ENCODE measurements at regions not wholly inside any gene's neighbourhood (a gene's known extent, or its start where the extent isn't known, plus 50 kb on each side); places are given as distances from the start of the nearest gene placed in this dataset.

- Histone ChIP-seq H2BK12ac (ENCODE audit: low read depth, low read length) (no peak overlapping the region), H2BK120ac (replicated peaks; ENCODE audit: low read depth, low read length) (no peak overlapping the region), H3K36me3 (ENCODE audit: control insufficient read depth in 2 of 4, insufficient read depth in 4 of 4, low read length in 3 of 4) (no peaks in the 10 kb centered on the region), H3K4me3 (ENCODE audit: extremely low read depth in 1 of 4, insufficient read depth in 2 of 4, low read depth in 3 of 4, low read length in 4 of 4) (no peak overlapping the region), H2AFZ (ENCODE audit: low read length) (no peak overlapping the region), H4K8ac (ENCODE audit: extremely low read depth, insufficient read depth, low read length) (no peak overlapping the region), H4K91ac (replicated peaks; ENCODE audit: insufficient read length, low read length) (no peak overlapping the region), H3K9me3 (ENCODE audit: insufficient read depth in 2 of 2, low read depth in 1 of 2, low read length in 1 of 2) (no peaks in the 10 kb centered on the region), H3K79me1 (ENCODE audit: low read depth, low read length) (no peaks in the 10 kb centered on the region), H3K4me1 (replicated peaks in 1 of 4; ENCODE audit: control insufficient read depth in 3 of 4, insufficient read depth in 4 of 4, low read length in 3 of 4) (no peaks in the 10 kb centered on the region), H3K79me2 (ENCODE audit: control insufficient read depth in 1 of 2, insufficient read depth in 2 of 2, low read length in 2 of 2) (no peaks in the 10 kb centered on the region), H2BK5ac (ENCODE audit: low read depth, low read length) (no peak overlapping the region), H3K4ac (replicated peaks; ENCODE audit: insufficient read length, low read depth, low read length) (no peak overlapping the region), H3K27ac (ENCODE audit: low read depth, low read length) (no peak overlapping the region), H3K23ac (ENCODE audit: insufficient read length) (no peak overlapping the region), H3K4me2 (ENCODE audit: insufficient read depth in 1 of 2, low read depth in 2 of 2, low read length in 2 of 2) (no peak overlapping the region), H4K5ac (ENCODE audit: insufficient read length, low read depth, low read length) (no peak overlapping the region), H3K56ac (replicated peaks; ENCODE audit: insufficient read length, low read depth, low read length) (no peak overlapping the region), H2BK15ac (ENCODE audit: low read length) (no peak overlapping the region), H3K18ac (ENCODE audit: extremely low read depth, low read length) (no peak overlapping the region), H4K20me1 (replicated peaks in 1 of 2; ENCODE audit: control insufficient read depth in 1 of 2, insufficient read depth in 2 of 2, low read length in 2 of 2) (no peaks in the 10 kb centered on the region), H2BK20ac (ENCODE audit: low read length) (no peak overlapping the region), H2AK5ac (ENCODE audit: low read depth, low read length) (no peak overlapping the region), H3K27me3 (replicated peaks in 1 of 4; ENCODE audit: control insufficient read depth in 3 of 4, extremely low read depth in 1 of 4, insufficient read depth in 3 of 4, low read length in 3 of 4) (no peaks in the 10 kb centered on the region), H3K14ac (ENCODE audit: insufficient read length) (no peak overlapping the region), H3K9ac (replicated peaks in 1 of 4; ENCODE audit: extremely low read depth in 1 of 4, low read depth in 3 of 4, low read length in 3 of 4) (no peak overlapping the region), H3K23me2 (ENCODE audit: low read depth, low read length) (no peaks in the 10 kb centered on the region)
- DNase-seq (ENCODE audit: low read depth in 1 of 2, low spot score in 2 of 2) (no peak), FAIRE-seq (no peak)
- 75% methylated on average over 1 of the region's 1 CpG; no CpG with 5 or more reads in 1 of the 2 experiments for WGBS, 2 experiments (ENCODE audit: extremely low coverage in 1 of 2, insufficient coverage in 1 of 2, insufficient read length in 1 of 2, insufficient replicate concordance in 2 of 2, low coverage in 1 of 2, low lambda C conversion rate in 2 of 2, missing lambda C conversion rate in 1 of 2)
- POLR2A ChIA-PET (ENCODE audit: partially characterized antibody): no interaction called here
- CTCF ChIA-PET (ENCODE audit: partially characterized antibody): interaction anchor here (0.7 kb wide), 1 partner anchor 17 kb away, joined by 3 read pairs; no protein-coding TSS in a partner anchor
- TF ChIP-seq CTBP2 (IDR thresholded peaks at IDR 0.05; ENCODE audit: borderline replicate concordance, insufficient read depth, insufficient read length, low read length) (no peak), SP2 (IDR thresholded peaks at IDR 0.05; ENCODE audit: low read length) (no peak), RAD21 (IDR thresholded peaks at IDR 0.05 in 1 of 2, conservative IDR thresholded peaks at IDR 0.05 in 1 of 2; ENCODE audit: low read depth in 2 of 2, low read length in 2 of 2) (no peak), JUN (IDR thresholded peaks at IDR 0.05; ENCODE audit: low read depth, low read length) (no peak), USF2 (IDR thresholded peaks at IDR 0.05; ENCODE audit: low read length) (no peak), EP300 (IDR thresholded peaks at IDR 0.05; ENCODE audit: borderline replicate concordance in 1 of 2, low read depth in 2 of 2, low read length in 2 of 2) (no peak), ATF3 (IDR thresholded peaks at IDR 0.05; ENCODE audit: insufficient read depth, low read depth, low read length) (no peak), SP4 (IDR thresholded peaks at IDR 0.05; ENCODE audit: low read length) (no peak), KDM5A (IDR thresholded peaks at IDR 0.05; ENCODE audit: low read length) (no peak), POLR2AphosphoS5 (IDR thresholded peaks at IDR 0.05; ENCODE audit: low read depth, low read length) (no peak), HDAC6 (IDR thresholded peaks at IDR 0.05; ENCODE audit: low read depth, low read length) (no peak), CBX5 (IDR thresholded peaks at IDR 0.05; ENCODE audit: low read depth, low read length) (no peak), SIRT6 (IDR thresholded peaks at IDR 0.05; ENCODE audit: low read length) (no peak)
Observed at GRCh38 chr2:235247001-235247400, 246.8 kb upstream of the AGAP1 start.
